GM12892 (cell line): ENCODE measurements at regions not wholly inside any gene's neighbourhood (a gene's known extent, or its start where the extent isn't known, plus 50 kb on each side); places are given as distances from the start of the nearest gene placed in this dataset.

Source experiments
- POLR2A ChIP-seq: IDR thresholded peaks from 2 replicates; pipeline ENCODE4 v1.6.1; 2011; ENCODE audit warnings: low read depth, low read length, control low read depth
- POLR2AphosphoS5 ChIP-seq: IDR thresholded peaks from 2 replicates; pipeline ENCODE4 v1.6.1; 2011; ENCODE audit warnings: low read depth, low read length, control low read depth
- TAF1 ChIP-seq: IDR thresholded peaks from 2 replicates; pipeline ENCODE4 v1.6.1; 2011; ENCODE audit warnings: low read depth, mild to moderate bottlenecking, control low read depth, low read length, borderline replicate concordance

DNA sequence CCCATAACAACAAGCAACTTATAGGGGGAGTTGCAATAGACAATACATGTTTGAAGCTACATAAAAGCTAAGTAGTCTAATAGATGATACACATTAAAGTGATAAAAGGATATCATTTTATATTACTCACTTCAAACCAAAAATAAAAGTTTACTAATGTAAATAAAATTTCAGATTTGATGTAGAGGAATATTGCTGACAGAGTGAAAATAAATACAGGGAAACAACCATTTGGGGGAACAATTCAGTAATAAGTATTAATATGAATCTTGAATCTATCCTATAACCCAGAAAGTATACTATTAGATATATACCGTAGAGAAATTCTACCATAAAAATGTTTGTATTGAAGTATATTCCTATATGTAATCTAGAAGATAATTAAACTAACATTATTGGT lies 1248.9 kb upstream of the EPHA6 start:
- TF ChIP-seq POLR2A (no peak), POLR2AphosphoS5 (no peak), TAF1 (no peak)
